Sigmoid colon (tissue), 4 donors: ENCODE measurements at regions not wholly inside any gene's neighbourhood (a gene's known extent, or its start where the extent isn't known, plus 50 kb on each side); places are given as distances from the start of the nearest gene placed in this dataset.

Experiments used
- EP300 ChIP-seq, 4 donors: sonication (generic); formaldehyde crosslinking; IDR thresholded peaks; one replicate each; pipeline ENCODE4 v1.6.1; 2017; ENCODE audit warnings: antibody characterized with exemption in 4 of 4
- POLR2A ChIP-seq, 2 donors: fragments of 450-650 bp; IDR thresholded peaks; one replicate each; pipeline ENCODE4 v1.6.1; 2016; ENCODE audit warnings: antibody characterized with exemption in 2 of 2, mild to moderate bottlenecking in 2 of 2, moderate library complexity in 2 of 2
- POLR2AphosphoS5 ChIP-seq, 4 donors: sonication (generic); formaldehyde crosslinking; IDR thresholded peaks; one replicate each; pipeline ENCODE4 v1.6.1; 2017; ENCODE audit warnings: antibody characterized with exemption in 4 of 4
- TF ChIP-seq, protein P1 (sequence below), 4 experiments: fragments of 450-650 bp in 3 of 4; fragments of 200-600 bp in 1 of 4; IDR thresholded peaks; one replicate each; pipeline ENCODE4 v1.5.1; 2016 to 2019; ENCODE audit warnings: antibody characterized with exemption in 4 of 4, mild to moderate bottlenecking in 3 of 4, moderate library complexity in 2 of 4

DNA sequence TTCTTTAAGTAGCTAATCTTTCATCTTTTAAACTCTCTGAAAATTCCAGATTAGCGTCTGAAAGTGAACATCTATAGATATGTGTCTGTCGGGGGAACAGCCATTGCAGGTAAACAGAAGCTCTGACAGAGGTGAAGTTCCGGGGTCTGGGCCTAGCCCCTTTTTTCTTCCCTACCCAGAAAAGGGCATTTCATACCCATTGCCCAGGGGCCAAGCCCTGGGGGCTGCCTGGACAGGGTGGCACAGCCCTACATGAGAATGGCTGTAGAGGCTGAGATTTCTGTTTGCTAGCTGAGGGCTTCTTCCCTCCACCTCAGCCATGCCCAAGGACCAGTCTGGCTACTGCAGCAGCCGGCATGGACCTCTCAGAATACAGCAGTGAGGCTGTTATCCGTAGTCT is 327.0 kb upstream of the PLET1 start:
- TF ChIP-seq, protein P1, sequence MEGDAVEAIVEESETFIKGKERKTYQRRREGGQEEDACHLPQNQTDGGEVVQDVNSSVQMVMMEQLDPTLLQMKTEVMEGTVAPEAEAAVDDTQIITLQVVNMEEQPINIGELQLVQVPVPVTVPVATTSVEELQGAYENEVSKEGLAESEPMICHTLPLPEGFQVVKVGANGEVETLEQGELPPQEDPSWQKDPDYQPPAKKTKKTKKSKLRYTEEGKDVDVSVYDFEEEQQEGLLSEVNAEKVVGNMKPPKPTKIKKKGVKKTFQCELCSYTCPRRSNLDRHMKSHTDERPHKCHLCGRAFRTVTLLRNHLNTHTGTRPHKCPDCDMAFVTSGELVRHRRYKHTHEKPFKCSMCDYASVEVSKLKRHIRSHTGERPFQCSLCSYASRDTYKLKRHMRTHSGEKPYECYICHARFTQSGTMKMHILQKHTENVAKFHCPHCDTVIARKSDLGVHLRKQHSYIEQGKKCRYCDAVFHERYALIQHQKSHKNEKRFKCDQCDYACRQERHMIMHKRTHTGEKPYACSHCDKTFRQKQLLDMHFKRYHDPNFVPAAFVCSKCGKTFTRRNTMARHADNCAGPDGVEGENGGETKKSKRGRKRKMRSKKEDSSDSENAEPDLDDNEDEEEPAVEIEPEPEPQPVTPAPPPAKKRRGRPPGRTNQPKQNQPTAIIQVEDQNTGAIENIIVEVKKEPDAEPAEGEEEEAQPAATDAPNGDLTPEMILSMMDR (IDR thresholded peaks at IDR 0.05), result no peak
- no peak for TF ChIP-seq POLR2A (IDR thresholded peaks at IDR 0.05)
- TF ChIP-seq POLR2AphosphoS5 (IDR thresholded peaks at IDR 0.05), result no peak
- no peak for TF ChIP-seq EP300 (IDR thresholded peaks at IDR 0.05)
